ENCODE measurements at regions not wholly inside any gene's neighbourhood (a gene's known extent, or its start where the extent isn't known, plus 50 kb on each side); places are given as distances from the start of the nearest gene placed in this dataset.
"Not testable (repeated sequence)": the region's sequence is repeated elsewhere in the genome, so short reads cannot be mapped to it uniquely, and the experiment has no call there.

GRCh38 chr5:18285257-18285656 lies 651.0 kb downstream of the TAF11L14 start:
- H3K27ac ChIP-seq, result no peak overlapping the region
- TF ChIP-seq ZFX (IDR thresholded peaks at IDR 0.05; ENCODE audit: borderline replicate concordance) (no peak), CTCF (IDR thresholded peaks at IDR 0.05) (no peak)

- H3K27ac ChIP-seq, result no peak overlapping the region
- TF ChIP-seq ZFX (IDR thresholded peaks at IDR 0.05; ENCODE audit: borderline replicate concordance), result no peak
- TF ChIP-seq CTCF (IDR thresholded peaks at IDR 0.05), result no peak
These were observed 657.9 kb downstream of the TAF11L14 start for GRCh38 chr5:18292146-18292545.

GRCh38 chr5:18295696-18296095 lies 661.4 kb downstream of the TAF11L14 start:
- H3K27ac ChIP-seq, result not testable (repeated sequence)

- H3K27ac ChIP-seq, result no peak overlapping the region
- no peak for TF ChIP-seq CTCF (IDR thresholded peaks at IDR 0.05)
- no peak for TF ChIP-seq ZFX (IDR thresholded peaks at IDR 0.05; ENCODE audit: borderline replicate concordance)
These were observed 664.9 kb downstream of the TAF11L14 start for GRCh38 chr5:18299166-18299565.

- TF ChIP-seq CTCF (IDR thresholded peaks at IDR 0.05), result peak; percentile 83
- TF ChIP-seq ZFX (IDR thresholded peaks at IDR 0.05; ENCODE audit: borderline replicate concordance), result no peak
- H3K27ac ChIP-seq, result no peak overlapping the region
These were observed 671.1 kb downstream of the TAF11L14 start for GRCh38 chr5:18305288-18305924.

- TF ChIP-seq ZFX (IDR thresholded peaks at IDR 0.05; ENCODE audit: borderline replicate concordance) (no peak), CTCF (IDR thresholded peaks at IDR 0.05) (no peak)
- H3K27ac ChIP-seq, result no peak overlapping the region
These were observed 677.0 kb downstream of the TAF11L14 start for GRCh38 chr5:18311266-18311665.

- no peak for TF ChIP-seq ZFX (IDR thresholded peaks at IDR 0.05; ENCODE audit: borderline replicate concordance)
- TF ChIP-seq CTCF (IDR thresholded peaks at IDR 0.05), result no peak
- no peak overlapping the region for H3K27ac ChIP-seq
These were observed 677.8 kb downstream of the TAF11L14 start for GRCh38 chr5:18312016-18312415.

GRCh38 chr5:18314192-18314778 lies 680.0 kb downstream of the TAF11L14 start:
- TF ChIP-seq ZFX (IDR thresholded peaks at IDR 0.05; ENCODE audit: borderline replicate concordance) (no peak), CTCF (IDR thresholded peaks at IDR 0.05) (peak; percentile 79)
- no peak overlapping the region for H3K27ac ChIP-seq

Measured in 22Rv1 (cell line).